ENCODE measurements at regions not wholly inside any gene's neighbourhood (a gene's known extent, or its start where the extent isn't known, plus 50 kb on each side); places are given as distances from the start of the nearest gene placed in this dataset.

GRCh38 chr10:20616056-20616671 is 280.9 kb downstream of the NEBL start:
- Mint-ChIP-seq H3K4me3 (ENCODE audit: unreplicated experiment) (no peak overlapping the region), H3K27me3 (ENCODE audit: unreplicated experiment) (no peaks in the 10 kb centered on the region), H3K36me3 (ENCODE audit: low read depth, unreplicated experiment) (no peaks in the 10 kb centered on the region), H3K27ac (ENCODE audit: unreplicated experiment) (no peak overlapping the region), H3K4me1 (ENCODE audit: unreplicated experiment) (peaks cover 14% of the 10 kb centered on the region), H3K9me3 (ENCODE audit: unreplicated experiment) (no peaks in the 10 kb centered on the region)
- TF ChIP-seq, protein P1, sequence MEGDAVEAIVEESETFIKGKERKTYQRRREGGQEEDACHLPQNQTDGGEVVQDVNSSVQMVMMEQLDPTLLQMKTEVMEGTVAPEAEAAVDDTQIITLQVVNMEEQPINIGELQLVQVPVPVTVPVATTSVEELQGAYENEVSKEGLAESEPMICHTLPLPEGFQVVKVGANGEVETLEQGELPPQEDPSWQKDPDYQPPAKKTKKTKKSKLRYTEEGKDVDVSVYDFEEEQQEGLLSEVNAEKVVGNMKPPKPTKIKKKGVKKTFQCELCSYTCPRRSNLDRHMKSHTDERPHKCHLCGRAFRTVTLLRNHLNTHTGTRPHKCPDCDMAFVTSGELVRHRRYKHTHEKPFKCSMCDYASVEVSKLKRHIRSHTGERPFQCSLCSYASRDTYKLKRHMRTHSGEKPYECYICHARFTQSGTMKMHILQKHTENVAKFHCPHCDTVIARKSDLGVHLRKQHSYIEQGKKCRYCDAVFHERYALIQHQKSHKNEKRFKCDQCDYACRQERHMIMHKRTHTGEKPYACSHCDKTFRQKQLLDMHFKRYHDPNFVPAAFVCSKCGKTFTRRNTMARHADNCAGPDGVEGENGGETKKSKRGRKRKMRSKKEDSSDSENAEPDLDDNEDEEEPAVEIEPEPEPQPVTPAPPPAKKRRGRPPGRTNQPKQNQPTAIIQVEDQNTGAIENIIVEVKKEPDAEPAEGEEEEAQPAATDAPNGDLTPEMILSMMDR (IDR thresholded peaks at IDR 0.05; ENCODE audit: unreplicated experiment): no peak
- DNase-seq (ENCODE audit: low spot score): no peak

GRCh38 chr10:20615395-20615794 is 281.7 kb downstream of the NEBL start:
- H3K4me3 Mint-ChIP-seq (ENCODE audit: unreplicated experiment): no peak overlapping the region
- H3K36me3 Mint-ChIP-seq (ENCODE audit: low read depth, unreplicated experiment): no peaks in the 10 kb centered on the region
- DNase-seq (ENCODE audit: low spot score): no peak
- no peak overlapping the region for H3K27ac Mint-ChIP-seq (ENCODE audit: unreplicated experiment)
- H3K9me3 Mint-ChIP-seq (ENCODE audit: unreplicated experiment): no peaks in the 10 kb centered on the region
- H3K4me1 Mint-ChIP-seq (ENCODE audit: unreplicated experiment): peaks cover 14% of the 10 kb centered on the region
- TF ChIP-seq, protein P1 (IDR thresholded peaks at IDR 0.05; ENCODE audit: unreplicated experiment): no peak
- no peaks in the 10 kb centered on the region for H3K27me3 Mint-ChIP-seq (ENCODE audit: unreplicated experiment)

GRCh38 chr10:20614911-20615310 is 282.2 kb downstream of the NEBL start:
- Mint-ChIP-seq H3K9me3 (ENCODE audit: unreplicated experiment) (no peaks in the 10 kb centered on the region), H3K4me3 (ENCODE audit: unreplicated experiment) (no peak overlapping the region), H3K27ac (ENCODE audit: unreplicated experiment) (no peak overlapping the region), H3K27me3 (ENCODE audit: unreplicated experiment) (no peaks in the 10 kb centered on the region), H3K4me1 (ENCODE audit: unreplicated experiment) (peaks cover 14% of the 10 kb centered on the region), H3K36me3 (ENCODE audit: low read depth, unreplicated experiment) (no peaks in the 10 kb centered on the region)
- no peak for DNase-seq (ENCODE audit: low spot score)
- TF ChIP-seq, protein P1 (IDR thresholded peaks at IDR 0.05; ENCODE audit: unreplicated experiment): no peak

GRCh38 chr10:20608503-20608902 is 288.6 kb downstream of the NEBL start:
- Mint-ChIP-seq H3K27me3 (ENCODE audit: unreplicated experiment) (no peaks in the 10 kb centered on the region), H3K9me3 (ENCODE audit: unreplicated experiment) (no peaks in the 10 kb centered on the region), H3K27ac (ENCODE audit: unreplicated experiment) (no peak overlapping the region), H3K4me1 (ENCODE audit: unreplicated experiment) (peaks cover 3% of the 10 kb centered on the region), H3K36me3 (ENCODE audit: low read depth, unreplicated experiment) (no peaks in the 10 kb centered on the region), H3K4me3 (ENCODE audit: unreplicated experiment) (no peak overlapping the region)
- TF ChIP-seq, protein P1 (IDR thresholded peaks at IDR 0.05; ENCODE audit: unreplicated experiment): no peak
- DNase-seq (ENCODE audit: low spot score): no peak

DNA sequence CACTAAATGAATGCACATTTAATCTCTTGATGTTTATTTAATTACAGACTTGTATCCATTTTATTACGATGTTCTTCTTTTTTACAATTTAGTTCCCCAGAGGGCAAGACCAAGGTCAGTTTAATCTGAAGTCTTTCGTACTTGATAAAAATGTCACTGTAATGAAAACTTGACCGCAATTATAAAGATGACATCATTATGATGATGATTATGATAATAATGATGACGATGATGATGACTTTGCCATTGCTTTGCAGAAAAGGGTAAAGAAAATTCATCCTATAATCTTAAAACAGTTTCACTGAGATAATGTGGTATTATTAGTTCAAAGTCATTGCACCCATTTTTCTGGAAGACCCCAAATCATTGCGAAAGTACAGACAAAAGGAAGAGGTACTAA is 290.1 kb downstream of the NEBL start:
- TF ChIP-seq, protein P1 (IDR thresholded peaks at IDR 0.05; ENCODE audit: unreplicated experiment): no peak
- H3K27me3 Mint-ChIP-seq (ENCODE audit: unreplicated experiment): no peaks in the 10 kb centered on the region
- H3K4me1 Mint-ChIP-seq (ENCODE audit: unreplicated experiment): peaks cover 3% of the 10 kb centered on the region
- no peaks in the 10 kb centered on the region for H3K9me3 Mint-ChIP-seq (ENCODE audit: unreplicated experiment)
- H3K36me3 Mint-ChIP-seq (ENCODE audit: low read depth, unreplicated experiment): no peaks in the 10 kb centered on the region
- no peak overlapping the region for H3K27ac Mint-ChIP-seq (ENCODE audit: unreplicated experiment)
- H3K4me3 Mint-ChIP-seq (ENCODE audit: unreplicated experiment): no peak overlapping the region
- DNase-seq (ENCODE audit: low spot score): no peak

Measured in endothelial cell (in vitro differentiated cells).